ENCODE measurements at regions not wholly inside any gene's neighbourhood (a gene's known extent, or its start where the extent isn't known, plus 50 kb on each side); places are given as distances from the start of the nearest gene placed in this dataset.

DNA sequence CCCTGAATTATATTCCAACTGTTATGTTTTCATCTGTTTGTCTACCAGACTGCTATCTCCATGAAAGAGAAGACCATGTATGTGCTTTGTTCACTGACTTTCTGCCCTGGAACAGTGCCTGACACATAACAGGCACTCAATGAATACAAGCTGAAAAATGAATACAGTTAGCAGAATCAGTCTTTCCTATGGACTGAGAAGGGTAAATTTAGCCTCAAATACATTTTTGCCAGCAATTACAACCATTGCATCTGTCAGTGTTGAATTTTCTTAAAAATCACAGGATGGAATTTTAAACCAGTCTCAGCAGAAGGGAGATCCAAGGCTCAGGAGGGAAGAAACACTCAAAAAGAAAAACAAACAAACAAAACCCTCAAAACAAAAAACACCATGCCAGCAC, 1018.1 kb downstream of the XPNPEP1 start:
- ATAC-seq (ENCODE audit: insufficient number of reproducible peaks, low FRiP score, low read depth) (no peak), DNase-seq (ENCODE audit: low spot score) (no peak)
- H3K27ac ChIP-seq: no peak overlapping the region
- TF ChIP-seq, protein P1, sequence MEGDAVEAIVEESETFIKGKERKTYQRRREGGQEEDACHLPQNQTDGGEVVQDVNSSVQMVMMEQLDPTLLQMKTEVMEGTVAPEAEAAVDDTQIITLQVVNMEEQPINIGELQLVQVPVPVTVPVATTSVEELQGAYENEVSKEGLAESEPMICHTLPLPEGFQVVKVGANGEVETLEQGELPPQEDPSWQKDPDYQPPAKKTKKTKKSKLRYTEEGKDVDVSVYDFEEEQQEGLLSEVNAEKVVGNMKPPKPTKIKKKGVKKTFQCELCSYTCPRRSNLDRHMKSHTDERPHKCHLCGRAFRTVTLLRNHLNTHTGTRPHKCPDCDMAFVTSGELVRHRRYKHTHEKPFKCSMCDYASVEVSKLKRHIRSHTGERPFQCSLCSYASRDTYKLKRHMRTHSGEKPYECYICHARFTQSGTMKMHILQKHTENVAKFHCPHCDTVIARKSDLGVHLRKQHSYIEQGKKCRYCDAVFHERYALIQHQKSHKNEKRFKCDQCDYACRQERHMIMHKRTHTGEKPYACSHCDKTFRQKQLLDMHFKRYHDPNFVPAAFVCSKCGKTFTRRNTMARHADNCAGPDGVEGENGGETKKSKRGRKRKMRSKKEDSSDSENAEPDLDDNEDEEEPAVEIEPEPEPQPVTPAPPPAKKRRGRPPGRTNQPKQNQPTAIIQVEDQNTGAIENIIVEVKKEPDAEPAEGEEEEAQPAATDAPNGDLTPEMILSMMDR (IDR thresholded peaks at IDR 0.05): no peak
- no peaks in the 10 kb centered on the region for H3K36me3 ChIP-seq
- no peak overlapping the region for H3K4me3 ChIP-seq
- no peaks in the 10 kb centered on the region for H3K27me3 ChIP-seq (replicated peaks; ENCODE audit: insufficient read depth)
- no peaks in the 10 kb centered on the region for H3K9me3 ChIP-seq
- H3K4me1 ChIP-seq (ENCODE audit: control insufficient read depth in 1 of 2, low read depth in 2 of 2): no peaks in the 10 kb centered on the region

DNA sequence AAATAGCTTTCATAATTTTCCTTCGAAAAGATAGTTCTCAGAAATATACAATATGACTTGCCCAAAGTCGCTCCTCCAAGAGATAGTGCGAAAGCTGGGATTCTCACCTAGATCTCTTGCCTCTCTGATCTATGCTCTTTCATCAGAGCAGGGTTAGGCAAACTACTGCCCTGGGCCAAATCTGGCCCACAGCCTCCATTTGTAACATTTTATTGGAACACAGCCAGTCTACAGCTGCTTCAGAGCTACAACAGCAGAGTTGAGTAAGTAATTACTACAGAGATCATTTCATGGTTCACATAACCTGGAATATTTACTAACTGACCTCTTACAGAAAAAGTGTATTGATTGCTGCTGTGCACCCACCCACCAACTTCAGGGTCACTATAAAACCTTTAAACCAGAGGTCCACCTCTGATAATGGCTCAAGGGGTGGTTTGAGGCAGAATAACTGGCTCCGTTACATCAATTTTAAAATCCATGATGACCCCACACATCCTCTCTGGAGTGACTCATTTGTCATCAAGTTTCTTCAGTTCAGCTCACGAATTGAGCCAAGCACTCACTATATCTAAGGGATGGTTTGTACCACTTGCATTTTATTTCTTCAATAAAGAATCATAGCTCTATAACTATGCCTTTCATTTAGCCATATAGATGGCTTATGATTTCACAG, 1019.0 kb downstream of the XPNPEP1 start:
- H3K36me3 ChIP-seq: no peaks in the 10 kb centered on the region
- ATAC-seq (ENCODE audit: insufficient number of reproducible peaks, low FRiP score, low read depth) (no peak), DNase-seq (ENCODE audit: low spot score) (no peak)
- H3K9me3 ChIP-seq: no peaks in the 10 kb centered on the region
- no peaks in the 10 kb centered on the region for H3K4me1 ChIP-seq (ENCODE audit: control insufficient read depth in 1 of 2, low read depth in 2 of 2)
- H3K4me3 ChIP-seq: no peak overlapping the region
- H3K27ac ChIP-seq: no peak overlapping the region
- no peaks in the 10 kb centered on the region for H3K27me3 ChIP-seq (replicated peaks; ENCODE audit: insufficient read depth)
- TF ChIP-seq, protein P1 (IDR thresholded peaks at IDR 0.05): no peak

DNA sequence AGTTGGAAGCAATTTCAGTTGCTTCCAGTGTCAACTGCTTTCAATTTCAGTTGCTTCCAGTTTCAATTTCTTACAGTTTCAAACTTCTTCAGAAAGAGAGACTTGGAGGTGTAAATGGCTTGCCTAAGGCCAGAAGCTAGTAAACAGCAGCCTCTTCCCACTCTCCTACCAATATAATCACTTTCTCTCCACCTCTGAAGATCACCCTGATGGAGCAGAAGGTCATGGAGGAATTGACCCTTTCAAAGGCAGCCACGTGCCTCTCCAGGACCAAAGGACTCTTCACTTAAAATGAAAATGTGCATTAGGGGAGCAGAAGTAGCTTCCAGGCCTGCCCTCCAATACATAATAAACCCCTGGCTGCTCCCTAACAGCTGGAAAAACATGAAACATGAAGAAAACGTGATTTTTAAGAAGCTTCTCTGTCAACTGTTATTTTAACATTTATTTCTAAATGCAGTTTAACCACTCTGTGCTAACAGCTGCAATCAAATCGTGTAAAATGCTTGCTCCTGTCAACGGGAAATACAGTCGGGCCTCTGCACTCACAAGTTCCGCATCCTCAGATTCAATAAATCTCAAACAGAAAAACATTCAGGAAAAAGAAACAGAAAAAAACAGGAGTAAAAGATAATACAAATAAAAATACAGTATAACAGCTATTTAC, 1020.6 kb downstream of the XPNPEP1 start:
- Histone ChIP-seq H3K36me3 (no peaks in the 10 kb centered on the region), H3K4me3 (no peak overlapping the region), H3K9me3 (no peaks in the 10 kb centered on the region), H3K27me3 (replicated peaks; ENCODE audit: insufficient read depth) (no peaks in the 10 kb centered on the region), H3K4me1 (ENCODE audit: control insufficient read depth in 1 of 2, low read depth in 2 of 2) (no peaks in the 10 kb centered on the region), H3K27ac (no peak overlapping the region)
- TF ChIP-seq, protein P1 (IDR thresholded peaks at IDR 0.05): no peak
- DNase-seq (ENCODE audit: low spot score): no peak
- ATAC-seq (ENCODE audit: insufficient number of reproducible peaks, low FRiP score, low read depth): no peak

DNA sequence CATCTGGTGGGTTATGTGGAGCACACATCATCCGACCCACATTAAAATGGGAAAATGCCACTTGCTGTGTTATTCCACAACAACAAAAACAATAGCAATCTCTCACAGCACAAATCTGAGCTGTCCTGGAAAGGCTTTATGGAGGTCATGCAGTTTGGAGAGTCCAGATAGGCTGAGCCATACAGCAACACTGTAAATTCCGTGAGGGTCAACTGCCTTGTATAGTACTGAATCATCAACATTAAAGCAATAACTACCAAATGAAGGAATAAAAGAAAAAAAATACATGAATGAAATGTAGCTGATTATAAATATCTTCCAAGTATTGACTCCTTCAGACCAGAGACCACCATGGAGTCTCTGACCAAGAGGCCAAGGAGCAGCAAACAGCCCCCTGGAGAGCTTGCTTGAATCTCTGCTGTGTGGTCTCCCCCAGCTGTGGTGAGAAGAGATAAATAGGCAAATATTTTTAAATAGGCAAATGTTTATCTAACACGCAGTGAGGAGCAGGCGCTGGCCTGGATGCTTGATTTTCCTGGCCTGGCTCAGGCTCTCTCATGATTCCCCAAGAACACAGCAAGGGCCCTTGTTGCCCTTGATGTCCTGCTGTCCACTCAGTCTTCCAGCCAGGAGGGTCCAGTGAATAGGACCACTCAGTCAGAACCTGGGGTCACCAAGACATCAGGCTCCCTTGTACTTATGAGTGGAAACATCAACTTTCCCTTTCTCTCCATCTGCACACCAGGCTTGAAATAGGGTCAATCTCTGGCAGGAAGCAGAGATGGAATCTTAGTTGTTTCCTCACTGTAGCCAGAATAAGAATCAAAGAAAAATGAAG, 1021.3 kb downstream of the XPNPEP1 start:
- ATAC-seq (ENCODE audit: insufficient number of reproducible peaks, low FRiP score, low read depth): no peak
- TF ChIP-seq, protein P1 (IDR thresholded peaks at IDR 0.05): no peak

DNA sequence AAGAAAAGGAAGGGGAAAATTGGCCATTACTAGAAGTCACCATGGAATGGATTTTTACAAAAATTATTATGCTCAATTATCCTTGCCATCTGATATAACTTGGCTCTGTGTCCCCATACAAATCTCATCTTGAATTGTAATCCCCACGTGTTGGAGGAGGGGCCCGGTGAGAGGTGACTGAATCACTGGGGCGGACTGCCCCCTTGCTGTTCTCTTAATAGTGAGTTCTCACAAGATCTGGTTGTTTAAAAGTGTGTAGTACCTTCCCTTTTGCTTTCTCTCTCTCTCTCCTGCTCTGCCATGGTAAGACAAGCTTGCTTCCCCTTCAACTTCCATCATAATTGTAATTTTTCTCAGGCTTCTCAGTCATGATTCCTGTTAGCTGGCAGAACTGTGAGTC, 1023.6 kb downstream of the XPNPEP1 start:
- ATAC-seq (ENCODE audit: insufficient number of reproducible peaks, low FRiP score, low read depth): no peak
- Histone ChIP-seq H3K4me1 (ENCODE audit: control insufficient read depth in 1 of 2, low read depth in 2 of 2) (no peaks in the 10 kb centered on the region), H3K27ac (no peak overlapping the region), H3K9me3 (no peaks in the 10 kb centered on the region), H3K27me3 (replicated peaks; ENCODE audit: insufficient read depth) (no peaks in the 10 kb centered on the region), H3K4me3 (no peak overlapping the region), H3K36me3 (no peaks in the 10 kb centered on the region)
- no peak for DNase-seq (ENCODE audit: low spot score)
- TF ChIP-seq, protein P1 (IDR thresholded peaks at IDR 0.05): no peak

More for the DNA sequence above, 1021.3 kb downstream of the XPNPEP1 start:
- H3K4me3 ChIP-seq: no peak overlapping the region
- no peak overlapping the region for H3K27ac ChIP-seq
- H3K4me1 ChIP-seq (ENCODE audit: control insufficient read depth in 1 of 2, low read depth in 2 of 2): no peaks in the 10 kb centered on the region
- no peak for DNase-seq (ENCODE audit: low spot score)
- no peaks in the 10 kb centered on the region for H3K27me3 ChIP-seq (replicated peaks; ENCODE audit: insufficient read depth)
- H3K9me3 ChIP-seq: no peaks in the 10 kb centered on the region
- H3K36me3 ChIP-seq: no peaks in the 10 kb centered on the region
